PC-3 (cell line): ENCODE measurements at regions not wholly inside any gene's neighbourhood (a gene's known extent, or its start where the extent isn't known, plus 50 kb on each side); places are given as distances from the start of the nearest gene placed in this dataset.

Experiments used
- ATAC-seq: fragments of 200-7000 bp; cut with Tn5 transposase; 2 replicates; pipeline ENCODE4 v1.9.1; 2020; ENCODE audit warnings: mild to moderate bottlenecking, moderate library complexity
- BruUV-seq: library from RNA; stranded (reverse); fragments of 400-500 nt; replicated peaks from 2 replicates; lab custom pipeline; 2021; lab: Mats Ljungman, UMichigan
- CTCF ChIA-PET: fragments of 300-600 bp; sonication (Branson Sonifier 250); formaldehyde crosslinking; loops from one replicate; lab custom pipeline; 2022; ENCODE audit warnings: antibody characterized with exemption; lab: Charles Lee
- POLR2A ChIA-PET: fragments of 300-600 bp; sonication (Branson Sonifier 250); formaldehyde crosslinking; loops from one replicate; lab custom pipeline; 2022; ENCODE audit warnings: antibody characterized with exemption; ENCODE audit not compliant: unreplicated experiment; lab: Charles Lee
- DNase-seq: peaks from one replicate; pipeline ENCODE4 v3.0.0-alpha.2; 2015
- H2AFZ ChIP-seq: fragments of 300-600 bp; sonication (generic); 2 replicates; pipeline ENCODE4 v1.6.0; 2016; ENCODE audit warnings: antibody characterized with exemption, low read length
- H3F3A ChIP-seq: fragments of 300-600 bp; sonication (generic); one replicate; pipeline ENCODE4 v1.6.0; 2017; ENCODE audit warnings: antibody characterized with exemption, low read length, control low read depth, mild to moderate bottlenecking; ENCODE audit not compliant: unreplicated experiment
- H3K27ac ChIP-seq: fragments of 300-600 bp; sonication (generic); 2 replicates; pipeline ENCODE4 v1.5.1; 2016; ENCODE audit warnings: mild to moderate bottlenecking, low read length
- H3K27me3 ChIP-seq: fragments of 300-600 bp; sonication (generic); 2 replicates; pipeline ENCODE4 v1.6.1; 2016; ENCODE audit warnings: low read length, mixed read lengths
- H3K36me3 ChIP-seq: fragments of 300-600 bp; sonication (generic); 2 replicates; pipeline ENCODE4 v1.6.1; 2016; ENCODE audit warnings: low read depth, mixed run types, low read length, mixed read lengths
- H3K4me1 ChIP-seq: fragments of 300-600 bp; sonication (generic); 2 replicates; pipeline ENCODE4 v1.5.1; 2016; ENCODE audit warnings: low read length; ENCODE audit not compliant: insufficient read depth
- H3K4me2 ChIP-seq: fragments of 300-600 bp; sonication (generic); 2 replicates; pipeline ENCODE4 v1.6.0; 2016; ENCODE audit warnings: low read length
- H3K4me3 ChIP-seq: fragments of 300-600 bp; sonication (generic); 2 replicates; pipeline ENCODE4 v1.5.1; 2016; ENCODE audit warnings: mild to moderate bottlenecking, low read length, mixed read lengths
- H3K79me2 ChIP-seq: fragments of 300-600 bp; sonication (generic); 2 replicates; pipeline ENCODE4 v1.6.1; 2017; ENCODE audit warnings: low read length, mixed read lengths
- H3K9ac ChIP-seq: fragments of 300-600 bp; sonication (generic); 2 replicates; pipeline ENCODE4 v1.6.0; 2016; ENCODE audit warnings: mild to moderate bottlenecking, low read length
- H3K9me2 ChIP-seq: fragments of 300-600 bp; sonication (generic); replicated peaks from 2 replicates; pipeline ENCODE4 v1.6.1; 2016; ENCODE audit warnings: mixed run types, low read length, mixed read lengths
- H3K9me3 ChIP-seq: fragments of 300-600 bp; sonication (generic); 2 replicates; pipeline ENCODE4 v1.6.1; 2016; ENCODE audit warnings: low read length, mixed read lengths
- H4K20me1 ChIP-seq: fragments of 300-600 bp; sonication (generic); 2 replicates; pipeline ENCODE4 v1.6.1; 2016; ENCODE audit warnings: low read length, mixed read lengths
- CTCF ChIP-seq: fragments of 300-600 bp; sonication (generic); conservative IDR thresholded peaks from 2 replicates; pipeline ENCODE4 v1.5.1; 2017; ENCODE audit warnings: antibody characterized with exemption, low read depth, mild to moderate bottlenecking, low read length
- EZH2 ChIP-seq: fragments of 300-600 bp; sonication (generic); IDR thresholded peaks from one replicate; pipeline ENCODE4 v1.6.1; 2017; ENCODE audit warnings: antibody characterized with exemption, mild to moderate bottlenecking, low read length; ENCODE audit not compliant: unreplicated experiment
- EZH2phosphoT487 ChIP-seq: fragments of 300-600 bp; sonication (generic); IDR thresholded peaks from 2 replicates; pipeline ENCODE4 v1.6.1; 2018; ENCODE audit warnings: mild to moderate bottlenecking, antibody characterized with exemption, low read length, borderline replicate concordance
- intact Hi-C: fragments of 100-400 bp; cut with micrococcal nuclease; formaldehyde crosslinking; loops from 2 replicates; pipeline ENCODE4 v1.9.0; 2023

GRCh38 chr2:61700464-61700863 lies 153.4 kb downstream of the FAM161A start:
- H3K4me1 ChIP-seq, result no peaks in the 10 kb centered on the region
- no peaks in the 10 kb centered on the region for H3K9me2 ChIP-seq
- no peak for TF ChIP-seq EZH2phosphoT487
- no peak for TF ChIP-seq CTCF
- no peak for TF ChIP-seq EZH2
- no peaks in the 10 kb centered on the region for H4K20me1 ChIP-seq
- no peaks in the 10 kb centered on the region for H3K9me3 ChIP-seq
- no peaks in the 10 kb centered on the region for H3K27me3 ChIP-seq
- ATAC-seq (no peak), DNase-seq (no peak)
- H3K9ac ChIP-seq, result no peak overlapping the region
- intact Hi-C loops, result no loop called here
- H3K79me2 ChIP-seq, result no peaks in the 10 kb centered on the region
- H3K27ac ChIP-seq, result no peak overlapping the region
- no peak overlapping the region for H2AFZ ChIP-seq
- no peaks in the 10 kb centered on the region for H3K36me3 ChIP-seq
- no peak overlapping the region for H3K4me3 ChIP-seq
- POLR2A ChIA-PET, result no interaction called here
- CTCF ChIA-PET, result no interaction called here
- H3K4me2 ChIP-seq, result no peak overlapping the region
- no peaks in the 10 kb centered on the region for H3F3A ChIP-seq
- no TSS peak for BruUV-seq

GRCh38 chr2:61694312-61695274 lies 156.4 kb upstream of the XPO1 start:
- peak overlapping the region; percentile 97 for H3K4me2 ChIP-seq
- intact Hi-C loops, result loop anchor here (10.0 kb wide), 1 partner anchor 160 kb away; the partner anchor contains the start of gene FAM161A
- no peaks in the 10 kb centered on the region for H3K79me2 ChIP-seq
- TSS peak; percentile 91 for BruUV-seq
- no peaks in the 10 kb centered on the region for H3K9me3 ChIP-seq
- peak; percentile 99 for ATAC-seq
- H3K4me3 ChIP-seq, result peak overlapping the region; percentile 94
- no peaks in the 10 kb centered on the region for H3F3A ChIP-seq
- H3K27me3 ChIP-seq, result no peaks in the 10 kb centered on the region
- H3K36me3 ChIP-seq, result no peaks in the 10 kb centered on the region
- no peaks in the 10 kb centered on the region for H4K20me1 ChIP-seq
- CTCF ChIA-PET, result interaction anchor here (0.6 kb wide), 1 partner anchor 95 kb away, joined by 4 read pairs; no protein-coding TSS in a partner anchor
- H3K4me1 ChIP-seq, result peaks cover 5% of the 10 kb centered on the region; the same call in 1 of the 2 replicates
- peak; percentile 89 for DNase-seq
- H3K27ac ChIP-seq, result no peak overlapping the region
- H3K9ac ChIP-seq, result peak overlapping the region; percentile 67
- peak overlapping the region; percentile 96 for H2AFZ ChIP-seq
- POLR2A ChIA-PET, result interaction anchor here (0.6 kb wide), 1 partner anchor 61 kb away, joined by 6 read pairs; no protein-coding TSS in a partner anchor
- H3K9me2 ChIP-seq, result no peaks in the 10 kb centered on the region
- TF ChIP-seq CTCF (peak; percentile 82), EZH2phosphoT487 (no peak)
